ENCODE measurements at regions not wholly inside any gene's neighbourhood (a gene's known extent, or its start where the extent isn't known, plus 50 kb on each side); places are given as distances from the start of the nearest gene placed in this dataset.
"Not testable (repeated sequence)": the region's sequence is repeated elsewhere in the genome, so short reads cannot be mapped to it uniquely, and the experiment has no call there.

GRCh38 chr14:101631199-101631598 is 69.9 kb downstream of the DIO3 start:
- Mint-ChIP-seq H3K27ac (no peak overlapping the region), H3K4me1 (peaks cover 0 to 11% (median 7%) of the 10 kb centered on the region in 4 donors), H3K27me3 (no peaks in the 10 kb centered on the region), H3K36me3 (no peaks in the 10 kb centered on the region), H3K4me3 (no peak overlapping the region), H3K9me3 (peaks cover 0 to 1% (median 0%) of the 10 kb centered on the region in 7 donors)
- Histone ChIP-seq H3K27me3 (ENCODE audit: control insufficient read depth, insufficient read depth, low read length) (no peaks in the 10 kb centered on the region), H3K27ac (ENCODE audit: insufficient read depth, low read length, poor library complexity, severe bottlenecking) (no peak overlapping the region), H3K4me1 (ENCODE audit: control insufficient read depth, insufficient read depth, low read length, poor library complexity, severe bottlenecking) (peaks cover 9% of the 10 kb centered on the region), H3K9me3 (ENCODE audit: control insufficient read depth in 2 of 2, low read length in 2 of 2) (no peaks in the 10 kb centered on the region), H3K36me3 (ENCODE audit: control insufficient read depth, insufficient read depth, low read length) (no peaks in the 10 kb centered on the region), H3K4me3 (ENCODE audit: low read depth, low read length) (no peak overlapping the region)
- no peak for ATAC-seq (ENCODE audit: low read depth in 2 of 2)
- no peak for DNase-seq

- H3K27ac Mint-ChIP-seq; H3K4me1 ChIP-seq (ENCODE audit: control insufficient read depth, insufficient read depth, low read length, poor library complexity, severe bottlenecking); DNase-seq; H3K36me3 ChIP-seq (ENCODE audit: control insufficient read depth, insufficient read depth, low read length); H3K27ac ChIP-seq (ENCODE audit: insufficient read depth, low read length, poor library complexity, severe bottlenecking); H3K9me3 Mint-ChIP-seq; H3K36me3 Mint-ChIP-seq; ATAC-seq (ENCODE audit: low read depth in 2 of 2); H3K27me3 ChIP-seq (ENCODE audit: control insufficient read depth, insufficient read depth, low read length); H3K4me3 Mint-ChIP-seq; H3K27me3 Mint-ChIP-seq; H3K4me3 ChIP-seq (ENCODE audit: low read depth, low read length); H3K9me3 ChIP-seq (ENCODE audit: control insufficient read depth in 2 of 2, low read length in 2 of 2): not testable (repeated sequence)
- H3K4me1 Mint-ChIP-seq: peaks cover 4 to 13% (median 10%) of the 10 kb centered on the region in 4 donors
Observed at GRCh38 chr14:101631970-101632369, 70.7 kb downstream of the DIO3 start.

- no peak overlapping the region for H3K4me3 Mint-ChIP-seq
- H3K27ac Mint-ChIP-seq: no peak overlapping the region
- peaks cover 0 to 1% (median 0%) of the 10 kb centered on the region in 7 donors for H3K9me3 Mint-ChIP-seq
- Histone ChIP-seq H3K4me3 (ENCODE audit: low read depth, low read length) (no peak overlapping the region), H3K27ac (ENCODE audit: insufficient read depth, low read length, poor library complexity, severe bottlenecking) (no peak overlapping the region), H3K36me3 (ENCODE audit: control insufficient read depth, insufficient read depth, low read length) (no peaks in the 10 kb centered on the region), H3K4me1 (ENCODE audit: control insufficient read depth, insufficient read depth, low read length, poor library complexity, severe bottlenecking) (peaks cover 9% of the 10 kb centered on the region), H3K27me3 (ENCODE audit: control insufficient read depth, insufficient read depth, low read length) (no peaks in the 10 kb centered on the region), H3K9me3 (ENCODE audit: control insufficient read depth in 2 of 2, low read length in 2 of 2) (no peaks in the 10 kb centered on the region)
- no peaks in the 10 kb centered on the region for H3K27me3 Mint-ChIP-seq
- H3K36me3 Mint-ChIP-seq: no peaks in the 10 kb centered on the region
- no peak for ATAC-seq (ENCODE audit: low read depth in 2 of 2)
- no peak for DNase-seq
- H3K4me1 Mint-ChIP-seq: peaks cover 4 to 13% (median 10%) of the 10 kb centered on the region in 4 donors
Observed at GRCh38 chr14:101632520-101632919, 71.2 kb downstream of the DIO3 start.

GRCh38 chr14:101633276-101633675 is 72.0 kb downstream of the DIO3 start:
- Histone ChIP-seq H3K27ac (ENCODE audit: insufficient read depth, low read length, poor library complexity, severe bottlenecking) (no peak overlapping the region), H3K27me3 (ENCODE audit: control insufficient read depth, insufficient read depth, low read length) (no peaks in the 10 kb centered on the region), H3K36me3 (ENCODE audit: control insufficient read depth, insufficient read depth, low read length) (no peaks in the 10 kb centered on the region), H3K9me3 (ENCODE audit: control insufficient read depth in 2 of 2, low read length in 2 of 2) (no peaks in the 10 kb centered on the region), H3K4me3 (ENCODE audit: low read depth, low read length) (no peak overlapping the region), H3K4me1 (ENCODE audit: control insufficient read depth, insufficient read depth, low read length, poor library complexity, severe bottlenecking) (peaks cover 4% of the 10 kb centered on the region)
- Mint-ChIP-seq H3K4me3 (no peak overlapping the region), H3K4me1 (peaks cover 4 to 13% (median 8%) of the 10 kb centered on the region in 4 donors), H3K36me3 (no peaks in the 10 kb centered on the region), H3K9me3 (peaks cover 0 to 1% (median 0%) of the 10 kb centered on the region in 7 donors), H3K27ac (no peak overlapping the region), H3K27me3 (no peaks in the 10 kb centered on the region)
- ATAC-seq (ENCODE audit: low read depth in 2 of 2) (no peak), DNase-seq (no peak)

GRCh38 chr14:101634202-101634849 is 73.0 kb downstream of the DIO3 start:
- H3K36me3 Mint-ChIP-seq: no peaks in the 10 kb centered on the region
- ATAC-seq (ENCODE audit: low read depth in 2 of 2) (no peak), DNase-seq (no peak)
- Histone ChIP-seq H3K36me3 (ENCODE audit: control insufficient read depth, insufficient read depth, low read length) (no peaks in the 10 kb centered on the region), H3K4me1 (ENCODE audit: control insufficient read depth, insufficient read depth, low read length, poor library complexity, severe bottlenecking) (no peaks in the 10 kb centered on the region), H3K27ac (ENCODE audit: insufficient read depth, low read length, poor library complexity, severe bottlenecking) (no peak overlapping the region), H3K27me3 (ENCODE audit: control insufficient read depth, insufficient read depth, low read length) (no peaks in the 10 kb centered on the region), H3K4me3 (ENCODE audit: low read depth, low read length) (no peak overlapping the region), H3K9me3 (ENCODE audit: control insufficient read depth in 2 of 2, low read length in 2 of 2) (no peaks in the 10 kb centered on the region)
- no peaks in the 10 kb centered on the region for H3K27me3 Mint-ChIP-seq
- H3K9me3 Mint-ChIP-seq: peaks cover 0 to 1% (median 0%) of the 10 kb centered on the region in 7 donors
- no peak overlapping the region for H3K27ac Mint-ChIP-seq
- no peak overlapping the region for H3K4me3 Mint-ChIP-seq
- peaks cover 4 to 13% (median 7%) of the 10 kb centered on the region in 4 donors for H3K4me1 Mint-ChIP-seq

- peaks cover 4 to 13% (median 7%) of the 10 kb centered on the region in 4 donors for H3K4me1 Mint-ChIP-seq
- no peaks in the 10 kb centered on the region for H3K36me3 Mint-ChIP-seq
- no peak overlapping the region for H3K27ac Mint-ChIP-seq
- Histone ChIP-seq H3K27me3 (ENCODE audit: control insufficient read depth, insufficient read depth, low read length) (no peaks in the 10 kb centered on the region), H3K4me1 (ENCODE audit: control insufficient read depth, insufficient read depth, low read length, poor library complexity, severe bottlenecking) (no peaks in the 10 kb centered on the region), H3K27ac (ENCODE audit: insufficient read depth, low read length, poor library complexity, severe bottlenecking) (no peak overlapping the region), H3K4me3 (ENCODE audit: low read depth, low read length) (no peak overlapping the region), H3K36me3 (ENCODE audit: control insufficient read depth, insufficient read depth, low read length) (no peaks in the 10 kb centered on the region), H3K9me3 (ENCODE audit: control insufficient read depth in 2 of 2, low read length in 2 of 2) (no peaks in the 10 kb centered on the region)
- DNase-seq: no peak
- ATAC-seq (ENCODE audit: low read depth in 2 of 2): no peak
- no peaks in the 10 kb centered on the region for H3K27me3 Mint-ChIP-seq
- no peak overlapping the region for H3K4me3 Mint-ChIP-seq
- peaks cover 0 to 1% (median 0%) of the 10 kb centered on the region in 7 donors for H3K9me3 Mint-ChIP-seq
Observed at GRCh38 chr14:101634850-101635748, 73.8 kb downstream of the DIO3 start.

- no peak overlapping the region for H3K27ac ChIP-seq (ENCODE audit: insufficient read depth, low read length, poor library complexity, severe bottlenecking)
- peak in 1 of 3 donors; percentile 34 for DNase-seq
- Mint-ChIP-seq H3K36me3 (no peaks in the 10 kb centered on the region), H3K9me3 (peaks cover 0 to 1% (median 0%) of the 10 kb centered on the region in 7 donors), H3K27me3 (no peaks in the 10 kb centered on the region), H3K27ac (peak overlapping the region in 1 of 3 donors; percentile 32), H3K4me1 (peaks cover 4 to 13% (median 7%) of the 10 kb centered on the region in 4 donors), H3K4me3 (no peak overlapping the region)
- no peaks in the 10 kb centered on the region for H3K36me3 ChIP-seq (ENCODE audit: control insufficient read depth, insufficient read depth, low read length)
- no peak overlapping the region for H3K4me3 ChIP-seq (ENCODE audit: low read depth, low read length)
- peak in 1 of 2 donors; percentile 25 for ATAC-seq (ENCODE audit: low read depth in 2 of 2)
- H3K4me1 ChIP-seq (ENCODE audit: control insufficient read depth, insufficient read depth, low read length, poor library complexity, severe bottlenecking): no peaks in the 10 kb centered on the region
- H3K27me3 ChIP-seq (ENCODE audit: control insufficient read depth, insufficient read depth, low read length): no peaks in the 10 kb centered on the region
- no peaks in the 10 kb centered on the region for H3K9me3 ChIP-seq (ENCODE audit: control insufficient read depth in 2 of 2, low read length in 2 of 2)
Observed at GRCh38 chr14:101635749-101636560, 74.7 kb downstream of the DIO3 start.
